HG03432 (cell line): ENCODE measurements at regions not wholly inside any gene's neighbourhood (a gene's known extent, or its start where the extent isn't known, plus 50 kb on each side); places are given as distances from the start of the nearest gene placed in this dataset.
"Not testable (repeated sequence)": the region's sequence is repeated elsewhere in the genome, so short reads cannot be mapped to it uniquely, and the experiment has no call there.

Experiments
- ATAC-seq: cut with Tn5 transposase; IDR thresholded peaks from one replicate; pipeline ENCODE4 v1.9.1; 2021; ENCODE audit warnings: mild to moderate bottlenecking, moderate library complexity; ENCODE audit not compliant: unreplicated experiment

DNA sequence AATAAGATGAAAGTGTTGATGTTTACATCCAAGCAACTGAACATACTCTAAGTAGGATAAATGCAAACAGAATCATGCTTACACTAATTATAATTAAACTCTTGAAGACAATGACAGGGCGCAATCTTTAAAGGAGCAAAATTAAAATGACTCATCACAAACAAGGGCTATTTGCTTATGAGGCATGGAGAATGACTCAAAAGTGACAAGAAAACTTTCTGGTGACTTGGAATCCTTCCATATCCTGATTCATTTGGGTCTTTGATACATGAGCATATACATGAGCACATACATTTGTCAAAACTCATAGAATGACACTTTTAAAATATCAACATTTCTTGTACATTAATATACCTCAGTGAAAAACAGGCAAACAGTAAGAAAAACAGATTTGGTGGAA, 1632.3 kb downstream of the KCNT2 start:
- no peak for ATAC-seq

GRCh38 chr1:194968916-194969315, 1639.3 kb downstream of the KCNT2 start:
- no peak for ATAC-seq

- ATAC-seq = no peak
Measured at GRCh38 chr1:194959795-194960194, 1648.4 kb downstream of the KCNT2 start.

GRCh38 chr1:194952171-194952570, 1656.1 kb downstream of the KCNT2 start:
- ATAC-seq = no peak

DNA sequence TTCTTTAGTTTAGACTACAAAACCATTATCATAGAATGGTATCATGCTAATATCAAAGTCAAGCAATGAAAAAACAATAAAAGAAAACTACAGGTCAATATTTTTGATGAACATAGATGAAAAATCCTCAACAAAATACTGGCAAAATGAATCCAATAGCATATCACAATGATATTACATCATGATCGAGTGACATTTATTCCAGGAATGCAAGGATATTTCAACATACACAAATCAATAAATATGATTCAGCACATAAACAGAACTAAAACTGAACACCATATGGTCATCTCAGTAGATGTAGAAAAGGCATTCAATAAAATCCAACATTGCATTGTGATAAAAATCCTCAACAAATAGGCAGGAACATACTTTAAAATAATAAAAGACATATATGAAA, 1657.7 kb downstream of the KCNT2 start:
- no peak for ATAC-seq

DNA sequence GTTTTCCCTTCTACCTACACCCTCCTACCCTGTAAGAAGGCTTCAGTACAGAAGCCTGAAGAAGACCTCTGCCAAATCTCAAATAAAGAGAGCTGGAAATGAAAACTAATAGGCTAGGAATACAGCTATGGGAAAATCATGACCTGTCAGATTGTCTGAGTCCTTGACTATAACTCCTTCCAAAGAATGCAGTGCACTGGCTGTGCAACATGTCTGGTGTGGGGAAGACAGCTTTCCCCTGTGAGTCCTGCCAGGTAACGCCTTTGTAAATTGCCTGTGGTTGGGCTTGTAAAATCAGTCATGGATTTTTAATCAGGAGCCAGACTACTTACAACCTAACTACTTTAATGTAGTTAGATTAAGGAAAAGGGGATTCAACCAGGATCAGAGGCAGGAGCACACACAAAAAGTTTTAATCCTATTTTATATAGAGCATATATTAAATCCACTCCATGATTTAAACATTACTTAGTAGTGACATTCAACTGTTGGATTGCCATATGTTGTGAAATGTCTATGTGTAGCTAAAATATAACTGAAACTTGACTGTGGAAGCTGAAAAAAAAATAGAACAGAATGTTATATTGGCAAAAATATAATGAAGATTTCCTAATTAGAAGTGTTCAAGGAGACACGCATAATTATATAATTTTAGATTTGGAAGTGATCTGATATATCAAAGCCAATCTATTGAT, 1667.8 kb downstream of the KCNT2 start:
- no peak for ATAC-seq

DNA sequence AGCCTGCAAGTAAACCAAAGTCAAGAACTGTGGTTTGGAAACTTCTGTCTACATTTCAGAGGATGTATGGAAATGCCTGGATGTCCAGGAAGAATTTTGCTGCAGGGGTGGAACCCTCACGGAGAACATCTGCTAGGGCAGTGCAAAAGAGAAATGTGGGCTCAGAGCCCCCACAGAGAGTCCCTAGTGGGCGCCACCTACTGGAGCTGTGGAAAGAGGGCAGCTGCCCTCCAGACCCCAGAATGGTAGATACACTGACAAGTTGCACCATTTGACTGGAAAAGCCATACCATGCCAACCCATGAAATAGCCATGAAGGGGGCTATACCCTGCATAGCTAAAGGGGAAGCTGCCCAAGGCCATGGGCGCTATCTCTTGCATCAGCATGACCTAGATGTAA, 1672.4 kb downstream of the KCNT2 start:
- ATAC-seq = no peak

DNA sequence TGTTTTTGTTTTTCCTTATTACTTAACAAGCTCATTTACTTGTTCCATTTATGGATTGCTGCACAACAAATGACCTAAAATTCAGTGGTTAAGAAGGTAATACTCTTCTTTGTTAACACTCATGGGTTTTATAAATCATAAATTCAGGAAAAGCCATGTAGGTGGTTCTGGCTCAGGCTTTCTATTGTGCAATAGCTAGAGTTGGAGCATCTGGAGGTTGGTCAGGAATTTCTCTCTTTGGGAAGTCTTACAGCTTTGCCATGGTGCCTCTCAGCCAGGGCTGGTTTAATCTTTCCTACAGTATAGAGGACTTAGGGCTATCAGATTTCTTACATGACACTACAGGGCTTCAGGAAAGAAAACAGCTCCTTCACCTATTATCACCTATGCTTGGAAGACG, 1677.1 kb downstream of the KCNT2 start:
- no peak for ATAC-seq

DNA sequence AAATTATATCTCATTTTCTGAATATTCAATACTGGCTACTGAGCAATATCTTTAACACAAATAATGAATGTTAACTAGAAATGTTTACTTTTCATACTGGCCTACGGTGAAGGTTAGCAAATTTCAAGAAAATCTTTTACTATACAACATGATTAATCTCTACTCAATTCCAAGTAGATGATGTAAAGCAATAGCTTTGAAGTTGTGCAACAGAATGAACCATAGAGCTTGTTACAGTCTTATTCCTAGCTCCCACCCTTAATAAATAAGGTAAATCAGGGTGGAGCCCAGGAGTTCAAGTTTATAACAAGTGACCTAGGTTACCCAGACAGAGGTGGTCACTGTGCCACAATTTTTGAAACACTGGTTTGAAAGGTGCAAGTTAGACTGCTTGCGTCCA, 1678.1 kb downstream of the KCNT2 start:
- ATAC-seq = no peak

DNA sequence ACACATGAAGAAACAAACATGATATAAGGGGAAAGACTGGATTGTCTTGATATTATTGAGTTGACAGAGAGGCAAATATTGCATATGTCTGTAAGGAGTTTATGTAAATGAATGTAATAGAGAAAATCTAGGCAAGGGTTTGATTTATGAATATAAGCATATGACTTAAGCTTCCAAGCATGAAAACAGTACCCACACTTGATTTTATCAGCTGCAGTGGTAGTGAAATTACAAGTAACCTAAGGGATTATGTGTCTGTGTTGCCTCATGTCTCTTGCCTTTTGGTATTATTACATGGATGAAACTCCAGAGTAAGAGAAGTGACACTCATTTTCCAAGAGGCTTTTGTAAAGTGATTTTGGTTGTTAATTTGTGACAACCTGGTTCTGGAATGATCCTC, 1678.9 kb downstream of the KCNT2 start:
- no peak for ATAC-seq

DNA sequence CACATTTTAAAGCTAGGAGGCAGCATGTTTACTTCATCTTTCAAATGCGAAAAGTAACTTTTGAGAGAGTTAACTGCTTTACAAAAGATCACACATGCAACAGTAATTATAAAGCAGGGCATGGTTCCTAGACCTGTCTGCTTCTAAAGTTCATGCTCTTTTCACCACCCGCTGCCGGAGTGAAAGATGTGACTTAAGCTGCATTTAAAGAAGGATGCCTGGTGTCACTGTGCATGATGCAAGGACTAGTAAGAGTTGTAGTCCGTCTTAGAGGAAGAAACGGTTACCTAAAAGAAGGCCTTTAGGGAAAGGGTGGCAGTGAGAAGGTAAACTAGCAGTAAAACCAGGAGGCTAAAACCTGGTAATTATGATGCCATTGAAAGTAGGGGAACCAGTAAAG, 1689.1 kb downstream of the KCNT2 start:
- ATAC-seq = no peak

GRCh38 chr1:194917769-194918168, 1690.5 kb downstream of the KCNT2 start:
- ATAC-seq = no peak

DNA sequence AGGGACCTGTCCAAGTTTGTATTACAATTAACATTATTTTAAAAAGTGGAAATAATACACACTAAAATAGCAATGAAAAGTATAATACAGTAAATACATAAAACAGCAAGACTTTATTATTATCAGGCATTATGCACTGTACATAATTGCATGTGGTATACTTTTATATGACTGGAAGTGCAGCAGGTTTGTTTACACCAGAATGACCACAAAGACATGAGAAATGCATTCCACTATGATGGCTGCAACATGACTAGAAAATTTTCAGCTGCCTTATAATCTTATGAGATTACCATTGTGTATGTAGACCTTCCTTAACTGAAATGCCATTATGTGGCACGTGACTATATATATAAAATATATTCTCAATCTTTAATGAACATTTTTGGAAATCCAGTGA, 1699.6 kb downstream of the KCNT2 start:
- ATAC-seq = no peak

DNA sequence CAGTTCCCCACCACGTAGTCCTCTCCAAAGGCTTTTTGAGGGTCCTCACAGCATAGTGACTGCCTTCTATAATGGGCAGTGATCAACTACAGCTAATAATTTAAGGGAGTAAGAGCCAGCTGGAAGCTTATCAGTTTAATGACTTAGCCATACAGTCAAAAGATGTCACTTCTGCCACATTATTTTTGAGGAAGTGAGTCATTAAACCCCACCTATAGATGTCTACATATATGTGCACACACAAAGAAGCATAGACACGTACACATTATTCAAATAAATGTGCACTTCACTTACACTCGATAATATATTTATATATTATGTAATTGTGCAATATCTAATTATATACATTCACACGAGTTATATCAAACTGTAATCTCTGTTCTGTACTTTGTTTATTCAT, 1704.7 kb downstream of the KCNT2 start:
- no peak for ATAC-seq

DNA sequence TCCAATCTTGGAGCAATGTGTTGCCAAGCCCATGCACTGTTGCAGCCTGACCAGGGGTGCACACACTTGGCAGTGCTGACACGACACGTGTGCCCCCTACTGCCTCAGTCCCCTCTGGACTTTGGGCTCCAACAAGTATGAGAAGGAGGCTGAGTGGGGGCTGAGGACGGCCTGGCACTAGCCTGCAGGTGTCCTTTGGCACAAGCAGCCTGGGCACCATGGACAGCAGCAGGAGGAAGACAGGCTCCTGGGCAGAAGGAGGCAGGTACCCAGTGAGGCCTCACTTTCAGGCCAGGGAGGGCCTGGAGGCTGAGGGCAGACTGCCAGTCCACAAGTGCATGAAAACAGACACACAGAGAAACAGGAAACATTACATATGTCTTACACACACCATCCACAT, 1702.9 kb upstream of the B3GALT2 start:
- no peak for ATAC-seq

GRCh38 chr1:194870860-194871259, 1684.4 kb upstream of the B3GALT2 start:
- ATAC-seq = no peak

DNA sequence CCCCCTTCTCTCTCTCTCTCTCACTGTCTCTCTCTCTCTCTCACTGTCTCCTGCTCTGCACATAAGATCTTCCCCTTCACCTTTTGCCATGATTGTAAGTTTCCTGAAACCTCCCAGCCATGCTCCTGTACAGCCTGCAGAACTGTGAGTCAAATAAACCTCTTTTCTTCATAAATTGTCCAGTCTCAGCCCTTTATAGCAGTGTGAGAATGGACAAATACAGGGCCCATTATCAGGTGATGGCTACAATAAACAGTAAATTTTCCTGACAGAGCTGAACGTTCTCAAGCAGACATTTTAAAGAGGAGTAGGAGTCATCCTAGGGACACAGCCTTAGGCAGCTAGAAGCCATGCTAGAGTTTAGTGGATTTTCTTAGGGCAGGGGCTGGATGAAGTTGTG, 1679.7 kb upstream of the B3GALT2 start:
- no peak for ATAC-seq

- ATAC-seq = no peak
Measured at GRCh38 chr1:194865383-194865782, 1679.0 kb upstream of the B3GALT2 start.

DNA sequence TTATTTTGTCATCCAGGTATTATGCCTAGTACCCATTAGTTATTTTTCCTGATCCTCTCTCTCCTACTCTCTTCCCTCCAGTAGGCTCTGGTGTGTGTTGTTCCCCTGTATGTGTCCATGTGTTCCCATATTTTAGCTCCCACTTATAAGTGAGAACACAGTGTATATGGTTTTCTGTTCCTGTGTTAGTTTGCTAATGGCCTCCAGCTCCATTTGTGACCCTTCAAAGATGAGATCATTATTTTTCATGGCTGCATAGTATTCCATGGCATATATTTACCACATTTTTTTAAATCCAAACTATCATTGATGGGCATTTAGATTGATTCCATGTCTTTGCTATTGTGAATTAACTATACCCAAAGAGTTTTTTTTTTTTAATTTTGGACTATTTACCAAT, 1675.7 kb upstream of the B3GALT2 start:
- no peak for ATAC-seq

- no peak for ATAC-seq
Measured at GRCh38 chr1:194860248-194861201, 1674.1 kb upstream of the B3GALT2 start.

GRCh38 chr1:194859481-194860154, 1673.2 kb upstream of the B3GALT2 start:
- not testable (repeated sequence) for ATAC-seq
